HepG2 (cell line): ENCODE measurements at regions not wholly inside any gene's neighbourhood (a gene's known extent, or its start where the extent isn't known, plus 50 kb on each side); places are given as distances from the start of the nearest gene placed in this dataset.
A peak's percentile ranks its signal among the peaks of the same experiment; 100 is the strongest.

Experiments used
- FOXK1 ChIP-seq: sonication (generic); formaldehyde crosslinking; IDR thresholded peaks from 2 replicates; pipeline ENCODE4 v1.4.0; 2020; ENCODE audit warnings: low read depth, missing genetic modification reagents, borderline replicate concordance
- FOXP4 ChIP-seq: sonication (generic); formaldehyde crosslinking; IDR thresholded peaks from 2 replicates; pipeline ENCODE4 v1.4.0; 2020; ENCODE audit warnings: missing genetic modification reagents
- FUBP1 ChIP-seq: sonication (generic); formaldehyde crosslinking; IDR thresholded peaks from 2 replicates; pipeline ENCODE4 v1.5.1; 2020; ENCODE audit warnings: missing genetic modification reagents, mild to moderate bottlenecking, borderline replicate concordance
- GATAD2A ChIP-seq: IDR thresholded peaks from 2 replicates; pipeline ENCODE4 v1.6.1; 2016
- RFX3 ChIP-seq: IDR thresholded peaks from 2 replicates; pipeline ENCODE4 v1.6.1; 2016; ENCODE audit warnings: missing biosample characterization, missing genetic modification reagents
- SIX1 ChIP-seq: sonication (generic); formaldehyde crosslinking; IDR thresholded peaks from 2 replicates; pipeline ENCODE4 v1.4.0; 2020; ENCODE audit warnings: missing genetic modification reagents, borderline replicate concordance
- ZNF44 ChIP-seq: sonication (generic); formaldehyde crosslinking; IDR thresholded peaks from 2 replicates; pipeline ENCODE4 v1.5.1; 2020; ENCODE audit warnings: mild to moderate bottlenecking, missing genetic modification reagents
- TF ChIP-seq, protein P1 (sequence below), 2 experiments: fragments of 450-650 bp in 1 of 2; sonication (generic) in 1 of 2; formaldehyde crosslinking in 1 of 2; IDR thresholded peaks; 2 replicates each; pipeline versions ENCODE4 v1.6.1 to v1.8.0; 2016 to 2022; ENCODE audit warnings: antibody characterized with exemption in 1 of 2, mild to moderate bottlenecking in 1 of 2, missing genetic modification reagents in 1 of 2
- TF ChIP-seq, protein P2 (sequence below): sonication (generic); formaldehyde crosslinking; IDR thresholded peaks from 2 replicates; pipeline ENCODE4 v1.4.0; 2020; ENCODE audit warnings: missing genetic modification reagents

- TF ChIP-seq, protein P1, sequence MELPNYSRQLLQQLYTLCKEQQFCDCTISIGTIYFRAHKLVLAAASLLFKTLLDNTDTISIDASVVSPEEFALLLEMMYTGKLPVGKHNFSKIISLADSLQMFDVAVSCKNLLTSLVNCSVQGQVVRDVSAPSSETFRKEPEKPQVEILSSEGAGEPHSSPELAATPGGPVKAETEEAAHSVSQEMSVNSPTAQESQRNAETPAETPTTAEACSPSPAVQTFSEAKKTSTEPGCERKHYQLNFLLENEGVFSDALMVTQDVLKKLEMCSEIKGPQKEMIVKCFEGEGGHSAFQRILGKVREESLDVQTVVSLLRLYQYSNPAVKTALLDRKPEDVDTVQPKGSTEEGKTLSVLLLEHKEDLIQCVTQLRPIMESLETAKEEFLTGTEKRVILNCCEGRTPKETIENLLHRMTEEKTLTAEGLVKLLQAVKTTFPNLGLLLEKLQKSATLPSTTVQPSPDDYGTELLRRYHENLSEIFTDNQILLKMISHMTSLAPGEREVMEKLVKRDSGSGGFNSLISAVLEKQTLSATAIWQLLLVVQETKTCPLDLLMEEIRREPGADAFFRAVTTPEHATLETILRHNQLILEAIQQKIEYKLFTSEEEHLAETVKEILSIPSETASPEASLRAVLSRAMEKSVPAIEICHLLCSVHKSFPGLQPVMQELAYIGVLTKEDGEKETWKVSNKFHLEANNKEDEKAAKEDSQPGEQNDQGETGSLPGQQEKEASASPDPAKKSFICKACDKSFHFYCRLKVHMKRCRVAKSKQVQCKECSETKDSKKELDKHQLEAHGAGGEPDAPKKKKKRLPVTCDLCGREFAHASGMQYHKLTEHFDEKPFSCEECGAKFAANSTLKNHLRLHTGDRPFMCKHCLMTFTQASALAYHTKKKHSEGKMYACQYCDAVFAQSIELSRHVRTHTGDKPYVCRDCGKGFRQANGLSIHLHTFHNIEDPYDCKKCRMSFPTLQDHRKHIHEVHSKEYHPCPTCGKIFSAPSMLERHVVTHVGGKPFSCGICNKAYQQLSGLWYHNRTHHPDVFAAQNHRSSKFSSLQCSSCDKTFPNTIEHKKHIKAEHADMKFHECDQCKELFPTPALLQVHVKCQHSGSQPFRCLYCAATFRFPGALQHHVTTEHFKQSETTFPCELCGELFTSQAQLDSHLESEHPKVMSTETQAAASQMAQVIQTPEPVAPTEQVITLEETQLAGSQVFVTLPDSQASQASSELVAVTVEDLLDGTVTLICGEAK (IDR thresholded peaks at IDR 0.05), result no peak
- TF ChIP-seq, protein P1 (CRISPR knock-in tag; IDR thresholded peaks at IDR 0.05), result no peak
- TF ChIP-seq RFX3 (CRISPR knock-in tag), result no peak
- TF ChIP-seq, protein P2, sequence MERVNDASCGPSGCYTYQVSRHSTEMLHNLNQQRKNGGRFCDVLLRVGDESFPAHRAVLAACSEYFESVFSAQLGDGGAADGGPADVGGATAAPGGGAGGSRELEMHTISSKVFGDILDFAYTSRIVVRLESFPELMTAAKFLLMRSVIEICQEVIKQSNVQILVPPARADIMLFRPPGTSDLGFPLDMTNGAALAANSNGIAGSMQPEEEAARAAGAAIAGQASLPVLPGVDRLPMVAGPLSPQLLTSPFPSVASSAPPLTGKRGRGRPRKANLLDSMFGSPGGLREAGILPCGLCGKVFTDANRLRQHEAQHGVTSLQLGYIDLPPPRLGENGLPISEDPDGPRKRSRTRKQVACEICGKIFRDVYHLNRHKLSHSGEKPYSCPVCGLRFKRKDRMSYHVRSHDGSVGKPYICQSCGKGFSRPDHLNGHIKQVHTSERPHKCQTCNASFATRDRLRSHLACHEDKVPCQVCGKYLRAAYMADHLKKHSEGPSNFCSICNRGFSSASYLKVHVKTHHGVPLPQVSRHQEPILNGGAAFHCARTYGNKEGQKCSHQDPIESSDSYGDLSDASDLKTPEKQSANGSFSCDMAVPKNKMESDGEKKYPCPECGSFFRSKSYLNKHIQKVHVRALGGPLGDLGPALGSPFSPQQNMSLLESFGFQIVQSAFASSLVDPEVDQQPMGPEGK (CRISPR knock-in tag), result no peak
- no peak for TF ChIP-seq ZNF44
- 0 out of 2 replicates have a peak, but pooled peaks have one; percentile 12 for TF ChIP-seq GATAD2A (CRISPR knock-in tag)
- TF ChIP-seq FOXP4 (CRISPR knock-in tag), result no peak
- TF ChIP-seq SIX1 (CRISPR knock-in tag), result no peak
- TF ChIP-seq FOXK1 (CRISPR knock-in tag), result 0 out of 2 replicates have a peak, but pooled peaks have one; percentile 46
- TF ChIP-seq FUBP1 (CRISPR knock-in tag), result no peak
Measured at GRCh38 chr7:22559829-22560489, 60.0 kb upstream of the STEAP1B start (continued).
